ENCODE measurements at regions not wholly inside any gene's neighbourhood (a gene's known extent, or its start where the extent isn't known, plus 50 kb on each side); places are given as distances from the start of the nearest gene placed in this dataset.

DNA sequence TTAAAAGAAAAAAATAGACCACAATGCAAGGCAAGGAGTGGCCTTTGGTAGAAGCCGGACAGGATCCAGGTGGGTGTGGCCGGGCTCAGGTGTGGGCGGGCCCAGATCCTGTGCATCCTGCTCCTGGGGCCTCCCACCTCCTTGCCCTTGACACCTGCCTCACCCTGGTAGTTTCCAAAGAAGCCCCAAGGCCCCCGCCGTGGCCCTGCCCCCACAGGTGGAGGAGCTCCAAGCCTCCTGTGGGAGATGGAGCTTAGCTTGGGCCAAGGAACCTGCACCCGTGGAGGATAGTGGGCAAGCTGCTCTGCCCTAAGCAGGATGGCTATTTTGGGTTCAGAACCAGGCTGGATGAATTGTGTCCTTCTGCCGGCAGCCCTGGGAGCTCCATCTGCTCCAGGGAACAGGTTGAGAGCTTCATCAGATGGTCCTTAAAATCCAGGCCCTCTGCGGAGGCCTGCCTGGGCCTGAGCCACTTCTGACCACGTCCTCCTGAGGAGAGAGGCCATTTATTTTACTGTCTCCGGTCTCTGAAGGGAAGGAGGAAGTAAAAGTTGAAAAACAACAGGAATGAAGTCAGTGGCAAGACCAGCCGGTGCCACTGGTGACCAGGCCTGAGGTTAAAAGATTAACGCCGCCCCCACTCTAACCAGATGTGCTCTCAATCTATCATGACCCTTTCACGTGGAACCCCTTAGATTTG lies 53.9 kb upstream of the KLF13 start:
- no peaks in the 10 kb centered on the region for H3K9me3 ChIP-seq
- intact Hi-C loops (cut with DNase I), result no loop called here
- no peaks in the 10 kb centered on the region for H3K27me3 ChIP-seq
- peaks cover 0 to 52% (median 4%) of the 10 kb centered on the region in 9 donors for H3K4me1 ChIP-seq
- no peaks in the 10 kb centered on the region for H3K36me3 ChIP-seq
- WGBS, 2 donors, result 83 to 87% methylated on average over 14 of the region's 14 CpGs
- ATAC-seq, result no peak
- TF ChIP-seq, protein P1, sequence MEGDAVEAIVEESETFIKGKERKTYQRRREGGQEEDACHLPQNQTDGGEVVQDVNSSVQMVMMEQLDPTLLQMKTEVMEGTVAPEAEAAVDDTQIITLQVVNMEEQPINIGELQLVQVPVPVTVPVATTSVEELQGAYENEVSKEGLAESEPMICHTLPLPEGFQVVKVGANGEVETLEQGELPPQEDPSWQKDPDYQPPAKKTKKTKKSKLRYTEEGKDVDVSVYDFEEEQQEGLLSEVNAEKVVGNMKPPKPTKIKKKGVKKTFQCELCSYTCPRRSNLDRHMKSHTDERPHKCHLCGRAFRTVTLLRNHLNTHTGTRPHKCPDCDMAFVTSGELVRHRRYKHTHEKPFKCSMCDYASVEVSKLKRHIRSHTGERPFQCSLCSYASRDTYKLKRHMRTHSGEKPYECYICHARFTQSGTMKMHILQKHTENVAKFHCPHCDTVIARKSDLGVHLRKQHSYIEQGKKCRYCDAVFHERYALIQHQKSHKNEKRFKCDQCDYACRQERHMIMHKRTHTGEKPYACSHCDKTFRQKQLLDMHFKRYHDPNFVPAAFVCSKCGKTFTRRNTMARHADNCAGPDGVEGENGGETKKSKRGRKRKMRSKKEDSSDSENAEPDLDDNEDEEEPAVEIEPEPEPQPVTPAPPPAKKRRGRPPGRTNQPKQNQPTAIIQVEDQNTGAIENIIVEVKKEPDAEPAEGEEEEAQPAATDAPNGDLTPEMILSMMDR (IDR thresholded peaks at IDR 0.05), result no peak
- peak overlapping the region in 2 of 10 donors; percentile 44 to 83 for H3K27ac ChIP-seq
- H3K4me3 ChIP-seq, result no peak overlapping the region
- peak in 1 of 2 donors; percentile 4 for DNase-seq

DNA sequence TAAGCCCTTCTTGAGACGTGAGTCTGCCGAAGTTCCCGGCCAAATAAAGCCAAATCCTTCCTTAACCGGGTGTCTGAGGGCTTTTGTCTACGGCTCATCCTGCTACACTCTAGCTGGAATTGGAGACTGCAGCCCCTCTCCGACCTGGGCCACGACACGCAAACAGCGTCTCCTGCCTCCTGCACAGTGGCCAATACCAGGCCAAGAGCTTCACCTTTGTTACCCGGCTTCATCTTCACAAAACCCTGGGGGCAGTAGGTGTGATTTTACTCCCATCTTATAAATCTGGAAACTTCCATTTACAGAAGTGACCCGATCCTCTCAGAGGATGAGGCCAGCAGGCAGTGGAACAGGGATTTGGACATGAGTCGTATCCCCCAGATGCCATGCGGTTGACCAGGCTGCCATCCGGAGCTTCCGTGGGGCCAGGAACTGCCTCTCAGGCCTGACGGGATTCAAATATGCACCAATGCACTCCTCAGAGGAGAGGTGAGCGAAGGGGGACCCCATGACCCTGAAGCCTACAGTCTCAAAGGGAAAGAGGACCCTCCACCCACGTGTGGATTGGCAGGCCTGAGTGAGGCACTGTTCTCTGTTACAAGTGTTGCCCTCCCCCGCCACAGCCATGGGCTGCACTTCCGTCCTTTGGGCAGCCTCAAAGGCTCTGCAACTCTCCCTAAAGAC lies 53.2 kb upstream of the KLF13 start:
- no peaks in the 10 kb centered on the region for H3K27me3 ChIP-seq
- no peak overlapping the region for H3K4me3 ChIP-seq
- H3K27ac ChIP-seq, result peak overlapping the region in 2 of 10 donors; percentile 44 to 83
- TF ChIP-seq, protein P1 (IDR thresholded peaks at IDR 0.05), result no peak
- H3K4me1 ChIP-seq, result peaks cover 0 to 45% (median 0%) of the 10 kb centered on the region in 9 donors
- peak in 1 of 2 donors; percentile 2 for DNase-seq
- H3K36me3 ChIP-seq, result no peaks in the 10 kb centered on the region
- ATAC-seq, result no peak
- H3K9me3 ChIP-seq, result no peaks in the 10 kb centered on the region
- 93 to 95% methylated on average over 20 of the region's 20 CpGs for WGBS, 2 donors
- intact Hi-C loops (cut with DNase I), result no loop called here

DNA sequence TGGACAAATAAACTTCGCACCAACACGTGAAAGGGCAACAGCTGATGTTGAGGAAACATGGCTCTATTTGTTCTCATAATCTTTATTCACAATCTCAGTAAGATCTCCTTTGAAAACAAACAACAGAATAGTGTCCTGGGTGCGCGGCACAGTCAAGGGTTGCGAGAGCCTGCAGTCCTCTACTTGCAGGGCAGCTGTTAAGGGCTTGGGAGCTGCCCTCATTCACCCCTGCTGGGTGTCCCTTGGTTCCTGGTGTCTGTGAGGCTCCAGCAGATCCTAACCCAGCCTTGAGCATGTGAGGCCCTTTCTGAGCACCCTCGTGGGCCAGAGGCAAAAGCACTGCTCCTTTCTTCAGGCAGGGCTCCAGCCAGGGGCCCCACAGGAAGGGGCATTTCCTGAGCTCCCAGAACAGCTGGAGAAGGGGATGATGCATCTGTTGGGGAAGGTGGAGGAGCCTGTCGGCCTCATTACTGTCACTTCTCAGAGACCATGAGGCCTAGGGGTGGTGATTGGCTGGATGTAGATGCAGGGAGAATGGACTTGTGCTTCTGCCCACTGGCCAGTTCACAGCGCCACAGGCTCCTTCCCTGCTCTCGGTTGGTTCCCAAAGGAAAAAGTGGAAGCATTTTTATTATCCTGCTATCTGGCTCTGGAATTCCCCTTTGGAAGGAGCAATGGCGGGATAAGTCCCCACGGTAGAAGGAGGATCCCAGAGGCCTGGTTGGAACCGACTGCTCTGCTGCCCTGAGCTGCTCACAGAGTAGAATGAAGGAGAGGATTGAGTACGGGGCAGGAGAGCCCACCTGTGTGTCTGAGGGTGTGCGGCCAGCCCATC lies 51.9 kb upstream of the KLF13 start:
- no peaks in the 10 kb centered on the region for H3K27me3 ChIP-seq
- peak in 1 of 2 donors; percentile 2 for DNase-seq
- intact Hi-C loops (cut with DNase I), result no loop called here
- H3K9me3 ChIP-seq, result no peaks in the 10 kb centered on the region
- TF ChIP-seq, protein P1 (IDR thresholded peaks at IDR 0.05), result no peak
- ATAC-seq, result no peak
- H3K27ac ChIP-seq, result no peak overlapping the region
- WGBS, 2 donors, result 73 to 76% methylated on average over 14 of the region's 14 CpGs
- H3K36me3 ChIP-seq, result no peaks in the 10 kb centered on the region
- no peak overlapping the region for H3K4me3 ChIP-seq
- H3K4me1 ChIP-seq, result peaks cover 0 to 38% (median under 1%) of the 10 kb centered on the region in 9 donors
